IMR-90 (cell line): ENCODE measurements at regions not wholly inside any gene's neighbourhood (a gene's known extent, or its start where the extent isn't known, plus 50 kb on each side); places are given as distances from the start of the nearest gene placed in this dataset.

Experiments used
- ATAC-seq: fragments of 200-7000 bp; cut with Tn5 transposase; 2 replicates; pipeline ENCODE4 v1.9.1; 2020; ENCODE audit warnings: low read depth, mild to moderate bottlenecking, moderate library complexity
- BruUV-seq: library from RNA; stranded (reverse); fragments of 400-500 nt; replicated peaks from 2 replicates; lab custom pipeline; 2021; lab: Mats Ljungman, UMichigan
- CTCF ChIA-PET: fragments of 300-600 bp; formaldehyde crosslinking; extraction: SDS; loops from one replicate; lab custom pipeline; 2021; ENCODE audit warnings: antibody characterized with exemption; lab: Yijun Ruan, JAX
- POLR2A ChIA-PET: fragments of 300-600 bp; sonication (Branson Sonifier 250); formaldehyde crosslinking; loops from one replicate; lab custom pipeline; 2022; ENCODE audit warnings: antibody characterized with exemption; ENCODE audit not compliant: unreplicated experiment; lab: Charles Lee
- DNase-seq: peaks from one replicate; pipeline ENCODE4 v3.0.0; 2013
- H2AFZ ChIP-seq: replicated peaks from 2 replicates; pipeline ENCODE3; 2013; ENCODE audit warnings: low read length, mild to moderate bottlenecking; ENCODE audit not compliant: poor library complexity
- H2AK5ac ChIP-seq: 2 replicates; pipeline ENCODE4 v1.6.1; 2013; ENCODE audit warnings: low read depth, low read length, inconsistent platforms
- H2AK9ac ChIP-seq: replicated peaks from 2 replicates; pipeline ENCODE3; 2013; ENCODE audit warnings: mild to moderate bottlenecking, low read depth, low read length, moderate library complexity; ENCODE audit not compliant: poor library complexity
- H2BK120ac ChIP-seq: 2 replicates; pipeline ENCODE4 v1.6.1; 2013; ENCODE audit warnings: low read depth, low read length, inconsistent platforms
- H2BK15ac ChIP-seq: 3 replicates; pipeline ENCODE4 v1.6.1; 2013; ENCODE audit warnings: low read depth, low read length, inconsistent platforms
- H2BK20ac ChIP-seq: 2 replicates; pipeline ENCODE4 v1.6.1; 2013; ENCODE audit warnings: low read depth, mild to moderate bottlenecking, inconsistent platforms, low read length, moderate library complexity
- H2BK5ac ChIP-seq: 2 replicates; pipeline ENCODE4 v1.6.1; 2013; ENCODE audit warnings: mild to moderate bottlenecking, low read depth, low read length, inconsistent platforms; ENCODE audit not compliant: poor library complexity, severe bottlenecking
- H3K14ac ChIP-seq: replicated peaks from 2 replicates; pipeline ENCODE4 v1.6.1; 2013; ENCODE audit warnings: low read depth, low read length, inconsistent platforms
- H3K18ac ChIP-seq: 2 replicates; pipeline ENCODE4 v1.6.1; 2013; ENCODE audit warnings: low read depth, low read length, control low read depth
- H3K23ac ChIP-seq: 2 replicates; pipeline ENCODE4 v1.6.1; 2013; ENCODE audit warnings: low read depth, low read length, inconsistent platforms
- H3K27ac ChIP-seq: 2 replicates; pipeline ENCODE4 v1.5.1; 2013; ENCODE audit warnings: mild to moderate bottlenecking, control low read depth, low read length; ENCODE audit not compliant: insufficient read depth
- H3K27me3 ChIP-seq: 2 replicates; pipeline ENCODE4 v1.6.1; 2013; ENCODE audit warnings: low read length; ENCODE audit not compliant: control insufficient read depth, insufficient read depth
- H3K36me3 ChIP-seq: 2 replicates; pipeline ENCODE4 v1.6.1; 2013; ENCODE audit warnings: low read length, mixed read lengths; ENCODE audit not compliant: control insufficient read depth, insufficient read depth
- H3K4ac ChIP-seq: 2 replicates; pipeline ENCODE4 v1.6.1; 2013; ENCODE audit warnings: low read depth, low read length, inconsistent platforms
- H3K4me1 ChIP-seq: 2 replicates; pipeline ENCODE4 v1.6.1; 2013; ENCODE audit warnings: low read length, mixed read lengths; ENCODE audit not compliant: control insufficient read depth, insufficient read depth
- H3K4me2 ChIP-seq: 2 replicates; pipeline ENCODE4 v1.6.1; 2013; ENCODE audit warnings: low read depth, mild to moderate bottlenecking, control low read depth, low read length, moderate library complexity
- H3K4me3 ChIP-seq: 2 replicates; pipeline ENCODE4 v1.5.1; 2013; ENCODE audit warnings: low read depth, mild to moderate bottlenecking, control low read depth, low read length, moderate library complexity; ENCODE audit not compliant: insufficient read depth
- H3K56ac ChIP-seq: 2 replicates; pipeline ENCODE4 v1.6.1; 2013; ENCODE audit warnings: low read length, inconsistent platforms; ENCODE audit not compliant: insufficient read depth; ENCODE audit errors: extremely low read depth
- H3K79me1 ChIP-seq, 2 experiments: 2 replicates each; pipeline ENCODE4 v1.6.1; 2013; ENCODE audit warnings: low read length in 2 of 2, inconsistent platforms in 1 of 2, low read depth in 1 of 2
- H3K9ac ChIP-seq: 2 replicates; pipeline ENCODE4 v1.6.1; 2013; ENCODE audit warnings: low read depth, low read length, control low read depth
- H3K9me1 ChIP-seq: 2 replicates; pipeline ENCODE4 v1.6.1; 2013; ENCODE audit warnings: low read length, inconsistent platforms; ENCODE audit not compliant: insufficient read depth
- H3K9me3 ChIP-seq: 2 replicates; pipeline ENCODE4 v1.6.1; 2013; ENCODE audit warnings: low read length; ENCODE audit not compliant: control insufficient read depth, insufficient read depth
- H4K20me1 ChIP-seq: 2 replicates; pipeline ENCODE4 v1.6.1; 2013; ENCODE audit warnings: low read length, inconsistent platforms; ENCODE audit not compliant: insufficient read depth
- H4K5ac ChIP-seq: 2 replicates; pipeline ENCODE4 v1.6.1; 2013; ENCODE audit warnings: mild to moderate bottlenecking, low read depth, low read length, control low read depth
- H4K8ac ChIP-seq, 2 experiments: 2 replicates each; pipeline ENCODE4 v1.6.1; 2013; ENCODE audit warnings: low read depth in 2 of 2, low read length in 2 of 2, control low read depth in 1 of 2, inconsistent platforms in 1 of 2
- H4K91ac ChIP-seq: 2 replicates; pipeline ENCODE4 v1.6.1; 2013; ENCODE audit warnings: low read depth, low read length, inconsistent platforms; ENCODE audit not compliant: insufficient read depth
- BHLHE40 ChIP-seq: fragments of 150-350 bp; IDR thresholded peaks from 2 replicates; pipeline ENCODE4 v1.6.1; 2016; ENCODE audit warnings: mild to moderate bottlenecking, low read depth, low read length
- CEBPB ChIP-seq: IDR thresholded peaks from 2 replicates; pipeline ENCODE4 v1.6.1; 2012; ENCODE audit warnings: low read depth, low read length, improper control_type of control experiment
- CHD1 ChIP-seq: IDR thresholded peaks from 2 replicates; pipeline ENCODE4 v1.6.1; 2012; ENCODE audit warnings: low read depth, low read length, improper control_type of control experiment
- FOS ChIP-seq: fragments of 150-350 bp; IDR thresholded peaks from 2 replicates; pipeline ENCODE4 v1.6.1; 2016; ENCODE audit warnings: low read depth, low read length
- MAFK ChIP-seq: IDR thresholded peaks from 2 replicates; pipeline ENCODE4 v1.6.1; 2012; ENCODE audit warnings: low read depth, low read length, improper control_type of control experiment
- MXI1 ChIP-seq: IDR thresholded peaks from 2 replicates; pipeline ENCODE4 v1.6.1; 2012; ENCODE audit warnings: low read depth, mild to moderate bottlenecking, low read length, moderate library complexity, borderline replicate concordance
- NFE2L2 ChIP-seq: fragments of 150-350 bp; IDR thresholded peaks from 2 replicates; pipeline ENCODE4 v1.6.1; 2016; ENCODE audit warnings: low read depth, mild to moderate bottlenecking, low read length
- POLR2A ChIP-seq: IDR thresholded peaks from 2 replicates; pipeline ENCODE4 v1.6.1; 2012; ENCODE audit warnings: mild to moderate bottlenecking, low read depth, low read length
- RAD21 ChIP-seq: IDR thresholded peaks from 2 replicates; pipeline ENCODE4 v1.6.1; 2012; ENCODE audit warnings: low read length, improper control_type of control experiment
- RCOR1 ChIP-seq: IDR thresholded peaks from 2 replicates; pipeline ENCODE4 v1.6.1; 2012; ENCODE audit warnings: mild to moderate bottlenecking, low read length, improper control_type of control experiment; ENCODE audit not compliant: insufficient replicate concordance
- RFX5 ChIP-seq: IDR thresholded peaks from 2 replicates; pipeline ENCODE4 v1.8.0; 2012; ENCODE audit warnings: low read depth, mild to moderate bottlenecking, low read length, moderate library complexity
- dilution Hi-C: fragments of 300-500 bp; cut with HindIII; formaldehyde crosslinking; loops from one replicate; pipeline ENCODE4 v1.14.3; 2018; ENCODE audit warnings: low sequenced_read_pairs; ENCODE audit not compliant: unreplicated experiment
- in situ Hi-C: fragments of 300-500 bp; cut with MboI; formaldehyde crosslinking; loops from 3 replicates; pipeline ENCODE4 v1.14.3; 2019; ENCODE audit warnings: low sequenced_read_pairs, inconsistent platforms, mixed read lengths
- intact Hi-C: fragments of 100-400 bp; cut with micrococcal nuclease; formaldehyde crosslinking; loops from 2 replicates; pipeline ENCODE4 v1.10.0; 2022
- TF ChIP-seq, protein P1 (sequence below): fragments of 150-350 bp; IDR thresholded peaks from 2 replicates; pipeline ENCODE4 v1.6.1; 2016; ENCODE audit warnings: low read depth, mild to moderate bottlenecking, low read length, moderate library complexity, borderline replicate concordance
- TF ChIP-seq, protein P2 (sequence below): conservative IDR thresholded peaks from 2 replicates; pipeline ENCODE4 v1.5.1; 2012; ENCODE audit warnings: mild to moderate bottlenecking, low read depth, low read length, improper control_type of control experiment

- no TSS peak for BruUV-seq
- CTCF ChIA-PET, result no interaction called here
These were observed 70.8 kb downstream of the TNFAIP3 start for GRCh38 chr6:137937834-137938233.

More at GRCh38 chr6:137937834-137938233, 70.8 kb downstream of the TNFAIP3 start:
- Histone ChIP-seq H2BK15ac (no peak overlapping the region), H4K5ac (no peak overlapping the region), H2BK20ac (no peak overlapping the region), H3K14ac (no peak overlapping the region), H3K4ac (no peak overlapping the region), H4K8ac (no peak overlapping the region), H3K23ac (no peak overlapping the region), H3K18ac (no peak overlapping the region), H2AK5ac (no peak overlapping the region), H3K4me2 (no peak overlapping the region), H4K20me1 (no peaks in the 10 kb centered on the region), H3K9ac (no peak overlapping the region), H3K56ac (no peak overlapping the region), H3K27ac (no peak overlapping the region), H3K4me3 (no peak overlapping the region), H3K79me1 (no peaks in the 10 kb centered on the region), H2AFZ (no peak overlapping the region), H2AK9ac (no peak overlapping the region), H3K36me3 (no peaks in the 10 kb centered on the region), H4K91ac (no peak overlapping the region), H2BK5ac (no peak overlapping the region), H3K9me1 (no peaks in the 10 kb centered on the region), H3K4me1 (no peaks in the 10 kb centered on the region), H3K9me3 (no peaks in the 10 kb centered on the region), H2BK120ac (no peak overlapping the region), H3K27me3 (no peaks in the 10 kb centered on the region)
- no peak for ATAC-seq
- in situ Hi-C loops, result no loop called here
- intact Hi-C loops, result no loop called here
- no peak for DNase-seq
- TF ChIP-seq RAD21, result no peak
- no peak for TF ChIP-seq MXI1
- no peak for TF ChIP-seq MAFK
- TF ChIP-seq CEBPB, result no peak
- TF ChIP-seq RCOR1, result no peak
- TF ChIP-seq, protein P1, sequence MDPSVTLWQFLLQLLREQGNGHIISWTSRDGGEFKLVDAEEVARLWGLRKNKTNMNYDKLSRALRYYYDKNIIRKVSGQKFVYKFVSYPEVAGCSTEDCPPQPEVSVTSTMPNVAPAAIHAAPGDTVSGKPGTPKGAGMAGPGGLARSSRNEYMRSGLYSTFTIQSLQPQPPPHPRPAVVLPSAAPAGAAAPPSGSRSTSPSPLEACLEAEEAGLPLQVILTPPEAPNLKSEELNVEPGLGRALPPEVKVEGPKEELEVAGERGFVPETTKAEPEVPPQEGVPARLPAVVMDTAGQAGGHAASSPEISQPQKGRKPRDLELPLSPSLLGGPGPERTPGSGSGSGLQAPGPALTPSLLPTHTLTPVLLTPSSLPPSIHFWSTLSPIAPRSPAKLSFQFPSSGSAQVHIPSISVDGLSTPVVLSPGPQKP, result no peak
- TF ChIP-seq NFE2L2, result no peak
- TF ChIP-seq, protein P2, sequence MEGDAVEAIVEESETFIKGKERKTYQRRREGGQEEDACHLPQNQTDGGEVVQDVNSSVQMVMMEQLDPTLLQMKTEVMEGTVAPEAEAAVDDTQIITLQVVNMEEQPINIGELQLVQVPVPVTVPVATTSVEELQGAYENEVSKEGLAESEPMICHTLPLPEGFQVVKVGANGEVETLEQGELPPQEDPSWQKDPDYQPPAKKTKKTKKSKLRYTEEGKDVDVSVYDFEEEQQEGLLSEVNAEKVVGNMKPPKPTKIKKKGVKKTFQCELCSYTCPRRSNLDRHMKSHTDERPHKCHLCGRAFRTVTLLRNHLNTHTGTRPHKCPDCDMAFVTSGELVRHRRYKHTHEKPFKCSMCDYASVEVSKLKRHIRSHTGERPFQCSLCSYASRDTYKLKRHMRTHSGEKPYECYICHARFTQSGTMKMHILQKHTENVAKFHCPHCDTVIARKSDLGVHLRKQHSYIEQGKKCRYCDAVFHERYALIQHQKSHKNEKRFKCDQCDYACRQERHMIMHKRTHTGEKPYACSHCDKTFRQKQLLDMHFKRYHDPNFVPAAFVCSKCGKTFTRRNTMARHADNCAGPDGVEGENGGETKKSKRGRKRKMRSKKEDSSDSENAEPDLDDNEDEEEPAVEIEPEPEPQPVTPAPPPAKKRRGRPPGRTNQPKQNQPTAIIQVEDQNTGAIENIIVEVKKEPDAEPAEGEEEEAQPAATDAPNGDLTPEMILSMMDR, result no peak
- no peak for TF ChIP-seq BHLHE40
- no peak for TF ChIP-seq POLR2A
- TF ChIP-seq FOS, result no peak
- TF ChIP-seq RFX5, result no peak
- no peak for TF ChIP-seq CHD1
- POLR2A ChIA-PET, result no interaction called here
- dilution Hi-C loops, result no loop called here
